Transverse colon (tissue), 4 donors: ENCODE measurements at regions not wholly inside any gene's neighbourhood (a gene's known extent, or its start where the extent isn't known, plus 50 kb on each side); places are given as distances from the start of the nearest gene placed in this dataset.

ENCODE experiments used
- DNase-seq: peaks from one replicate; pipeline ENCODE4 v3.0.0-alpha.2; 2019
- H3K27ac ChIP-seq, 4 donors: fragments of 200-600 bp; sonication (generic); 2 replicates each; pipeline ENCODE4 v1.5.1; 2016 to 2018; ENCODE audit warnings: inconsistent platforms in 4 of 4
- H3K27me3 ChIP-seq: fragments of 200-600 bp; sonication (generic); 2 replicates; pipeline ENCODE4 v1.5.1; 2017; ENCODE audit warnings: inconsistent platforms
- H3K36me3 ChIP-seq, 4 donors: fragments of 200-600 bp; sonication (generic); 2 replicates each; pipeline ENCODE4 v1.5.1; 2017 to 2019; ENCODE audit warnings: inconsistent platforms in 4 of 4
- H3K4me1 ChIP-seq, 4 donors: fragments of 200-600 bp; sonication (generic); 2 replicates each; pipeline ENCODE4 v1.5.1; 2017 to 2020; ENCODE audit warnings: inconsistent platforms in 4 of 4
- H3K4me3 ChIP-seq, 4 donors: fragments of 200-600 bp; sonication (generic); 1 replicate in 1 of 4; 2 replicates in 3 of 4; pipeline versions ENCODE4 v1.5.1 to v1.6.1; 2017 to 2019; ENCODE audit warnings: inconsistent platforms in 4 of 4
- H3K9me3 ChIP-seq, 2 donors: fragments of 200-600 bp; sonication (generic); 2 replicates each; pipeline ENCODE4 v1.5.1; 2017 to 2019; ENCODE audit warnings: inconsistent platforms in 2 of 2
- CTCF ChIP-seq, 5 experiments: fragments of 200-600 bp in 3 of 5; fragments of 450-650 bp in 2 of 5; sonication (generic) in 3 of 5; IDR thresholded peaks; 1 replicate in 2 of 5; 2 replicates in 3 of 5; pipeline ENCODE4 v1.5.1; 2016 to 2017; ENCODE audit warnings: antibody characterized with exemption in 5 of 5, inconsistent platforms in 3 of 5, mild to moderate bottlenecking in 2 of 5, moderate library complexity in 1 of 5
- EP300 ChIP-seq: sonication (generic); formaldehyde crosslinking; IDR thresholded peaks from one replicate; pipeline ENCODE4 v1.6.1; 2017; ENCODE audit warnings: antibody characterized with exemption, low read depth
- POLR2A ChIP-seq: fragments of 450-650 bp; IDR thresholded peaks from one replicate; pipeline ENCODE4 v1.6.1; 2016; ENCODE audit warnings: antibody characterized with exemption, mild to moderate bottlenecking, moderate library complexity
- POLR2AphosphoS5 ChIP-seq, 3 donors: sonication (generic); formaldehyde crosslinking; IDR thresholded peaks; one replicate each; pipeline ENCODE4 v1.6.1; 2016; ENCODE audit warnings: antibody characterized with exemption in 3 of 3
- WGBS, 2 donors: methylation state at CpG; one replicate each; pipeline ENCODE4 v1.1.5; 2018; ENCODE audit warnings: low coverage in 1 of 2; 5-methylcytosine and 5-hydroxymethylcytosine counted together
- in situ Hi-C, 4 donors: fragments of 200-750 bp; cut with MboI; loops; one replicate each; pipeline versions ENCODE4 v1.15.0 to v1.15.1; 2017; ENCODE audit warnings: low sequenced_read_pairs in 3 of 4, low pct_ligation_motif_present in 1 of 4, low pct_unique_long_range_greater_than_20kb in 1 of 4
- intact Hi-C: fragments of 100-400 bp; cut with DNase I; formaldehyde crosslinking; loops from one replicate; pipeline ENCODE4 v1.15.1; 2023; ENCODE audit warnings: low total_unique reads

- intact Hi-C loops, result no loop called here
- Histone ChIP-seq H3K36me3 (no peaks in the 10 kb centered on the region), H3K27me3 (peaks cover 4% of the 10 kb centered on the region), H3K4me1 (no peaks in the 10 kb centered on the region), H3K4me3 (no peak overlapping the region), H3K27ac (no peak overlapping the region), H3K9me3 (peaks cover 0 to 3% of the 10 kb centered on the region in 2 donors)
- in situ Hi-C loops, result no loop called here
- TF ChIP-seq POLR2A, result no peak
- TF ChIP-seq EP300, result no peak
- TF ChIP-seq POLR2AphosphoS5 (IDR thresholded peaks at IDR 0.05), result no peak
- no peak for TF ChIP-seq CTCF (IDR thresholded peaks at IDR 0.05)
- WGBS, 2 donors, result 69 to 80% methylated on average over 7 to 28 of the region's 28 CpGs
- no peak for DNase-seq
These were observed 102.8 kb downstream of the IRX5 start for GRCh38 chr16:55033225-55034156.

GRCh38 chr16:55035029-55035428 lies 104.4 kb downstream of the IRX5 start:
- Histone ChIP-seq H3K9me3 (no peaks in the 10 kb centered on the region), H3K4me1 (no peaks in the 10 kb centered on the region), H3K27me3 (peaks cover 4% of the 10 kb centered on the region), H3K36me3 (no peaks in the 10 kb centered on the region), H3K27ac (no peak overlapping the region), H3K4me3 (no peak overlapping the region)
- no peak for DNase-seq
- in situ Hi-C loops (no loop called here), intact Hi-C loops (no loop called here)
- TF ChIP-seq EP300 (no peak), POLR2AphosphoS5 (IDR thresholded peaks at IDR 0.05) (no peak), CTCF (IDR thresholded peaks at IDR 0.05) (peak in 3 of 5 experiments; percentile 10 to 32 (median 15))
- WGBS, 2 donors, result 25 to 32% methylated on average over 7 to 9 of the region's 9 CpGs

GRCh38 chr16:55035956-55036355 lies 105.3 kb downstream of the IRX5 start:
- intact Hi-C loops, result no loop called here
- no peak for DNase-seq
- in situ Hi-C loops, result no loop called here
- Histone ChIP-seq H3K9me3 (no peaks in the 10 kb centered on the region), H3K4me1 (no peaks in the 10 kb centered on the region), H3K27ac (no peak overlapping the region), H3K36me3 (no peaks in the 10 kb centered on the region), H3K27me3 (peaks cover 4% of the 10 kb centered on the region), H3K4me3 (no peak overlapping the region)
- TF ChIP-seq POLR2AphosphoS5 (IDR thresholded peaks at IDR 0.05) (no peak), EP300 (no peak)
- 67 to 81% methylated on average over 1 to 4 of the region's 4 CpGs for WGBS, 2 donors

- WGBS, 2 donors, result 92% methylated on average over 14 of the region's 14 CpGs; no CpG with 5 or more reads in 1 of the 2 donors
- no peak for DNase-seq
- no peak for TF ChIP-seq CTCF (IDR thresholded peaks at IDR 0.05)
- no peak for TF ChIP-seq POLR2A
- TF ChIP-seq POLR2AphosphoS5 (IDR thresholded peaks at IDR 0.05), result no peak
- intact Hi-C loops, result no loop called here
- Histone ChIP-seq H3K9me3 (no peaks in the 10 kb centered on the region), H3K4me1 (no peaks in the 10 kb centered on the region), H3K36me3 (no peaks in the 10 kb centered on the region), H3K27me3 (peaks cover 4% of the 10 kb centered on the region), H3K27ac (no peak overlapping the region), H3K4me3 (no peak overlapping the region)
- in situ Hi-C loops, result no loop called here
These were observed 105.7 kb downstream of the IRX5 start for GRCh38 chr16:55036371-55036821.
